A673 (cell line): ENCODE measurements at regions not wholly inside any gene's neighbourhood (a gene's known extent, or its start where the extent isn't known, plus 50 kb on each side); places are given as distances from the start of the nearest gene placed in this dataset.

ENCODE experiments used
- BruUV-seq: library from RNA; stranded (reverse); fragments of 400-500 nt; replicated peaks from 2 replicates; lab custom pipeline; 2021; lab: Mats Ljungman, UMichigan
- CTCF ChIA-PET: fragments of 300-600 bp; sonication (Branson Sonifier 250); formaldehyde crosslinking; loops from one replicate; lab custom pipeline; 2022; ENCODE audit warnings: antibody characterized with exemption; lab: Charles Lee
- POLR2A ChIA-PET: fragments of 300-600 bp; sonication (Branson Sonifier 250); formaldehyde crosslinking; loops from one replicate; lab custom pipeline; 2022; ENCODE audit warnings: antibody characterized with exemption; ENCODE audit not compliant: low non-redundant PET; lab: Charles Lee
- DNase-seq: peaks from one replicate; pipeline ENCODE4 v3.0.0-alpha.2; 2015; ENCODE audit warnings: low spot score
- H3K27ac ChIP-seq: fragments of 200-600 bp; sonication (generic); 2 replicates; pipeline ENCODE4 v1.5.1; 2016; ENCODE audit warnings: mixed run types, low read depth, mild to moderate bottlenecking, mixed read lengths, antibody characterized with exemption, low read length; ENCODE audit not compliant: poor library complexity, severe bottlenecking
- H3K27me3 ChIP-seq: fragments of 200-600 bp; sonication (generic); replicated peaks from 2 replicates; pipeline ENCODE4 v1.6.1; 2017; ENCODE audit warnings: mixed run types, low read depth, mild to moderate bottlenecking, mixed read lengths, antibody characterized with exemption, low read length; ENCODE audit not compliant: insufficient read depth, poor library complexity
- H3K36me3 ChIP-seq: fragments of 200-600 bp; sonication (generic); 2 replicates; pipeline ENCODE4 v1.6.1; 2016; ENCODE audit warnings: mixed run types, mild to moderate bottlenecking, mixed read lengths, antibody characterized with exemption, low read length; ENCODE audit not compliant: insufficient read depth, poor library complexity, severe bottlenecking
- H3K4me1 ChIP-seq: fragments of 200-600 bp; sonication (generic); 2 replicates; pipeline ENCODE4 v1.6.1; 2017; ENCODE audit warnings: mixed run types, mild to moderate bottlenecking, mixed read lengths, antibody characterized with exemption, low read length; ENCODE audit not compliant: insufficient read depth, poor library complexity, severe bottlenecking
- H3K4me3 ChIP-seq: fragments of 200-600 bp; sonication (generic); 2 replicates; pipeline ENCODE4 v1.5.1; 2016; ENCODE audit warnings: low read depth, mixed run types, mild to moderate bottlenecking, mixed read lengths, low read length; ENCODE audit not compliant: poor library complexity, severe bottlenecking
- H3K9me3 ChIP-seq: fragments of 200-600 bp; sonication (generic); 2 replicates; pipeline ENCODE4 v1.6.1; 2016; ENCODE audit warnings: mixed run types, low read depth, mild to moderate bottlenecking, mixed read lengths, antibody characterized with exemption, low read length; ENCODE audit not compliant: poor library complexity, severe bottlenecking
- CTCF ChIP-seq: fragments of 300-800, 200-600 bp; sonication (generic); conservative IDR thresholded peaks from 2 replicates; pipeline ENCODE4 v1.5.1; 2017; ENCODE audit warnings: low read depth, mild to moderate bottlenecking, antibody characterized with exemption, low read length, moderate library complexity, mixed read lengths
- EZH2 ChIP-seq: fragments of 200-600 bp; sonication (generic); IDR thresholded peaks from 2 replicates; pipeline ENCODE4 v1.6.1; 2017; ENCODE audit warnings: borderline replicate concordance, low read depth, mild to moderate bottlenecking, mixed read lengths, antibody characterized with exemption, low read length; ENCODE audit not compliant: poor library complexity, severe bottlenecking
- intact Hi-C: fragments of 100-400 bp; cut with micrococcal nuclease; formaldehyde crosslinking; loops from one replicate; pipeline ENCODE4 v1.10.0; 2022; ENCODE audit not compliant: unreplicated experiment

GRCh38 chr17:11023639-11024479 is 186.0 kb upstream of the PIRT start:
- intact Hi-C loops, result no loop called here
- no peaks in the 10 kb centered on the region for H3K4me1 ChIP-seq
- no peaks in the 10 kb centered on the region for H3K36me3 ChIP-seq
- H3K27me3 ChIP-seq, result no peaks in the 10 kb centered on the region
- no TSS peak for BruUV-seq
- POLR2A ChIA-PET, result no interaction called here
- H3K27ac ChIP-seq, result no peak overlapping the region
- no peak overlapping the region for H3K4me3 ChIP-seq
- CTCF ChIA-PET, result no interaction called here
- H3K9me3 ChIP-seq, result no peaks in the 10 kb centered on the region
- DNase-seq, result no peak
- TF ChIP-seq CTCF, result no peak

DNA sequence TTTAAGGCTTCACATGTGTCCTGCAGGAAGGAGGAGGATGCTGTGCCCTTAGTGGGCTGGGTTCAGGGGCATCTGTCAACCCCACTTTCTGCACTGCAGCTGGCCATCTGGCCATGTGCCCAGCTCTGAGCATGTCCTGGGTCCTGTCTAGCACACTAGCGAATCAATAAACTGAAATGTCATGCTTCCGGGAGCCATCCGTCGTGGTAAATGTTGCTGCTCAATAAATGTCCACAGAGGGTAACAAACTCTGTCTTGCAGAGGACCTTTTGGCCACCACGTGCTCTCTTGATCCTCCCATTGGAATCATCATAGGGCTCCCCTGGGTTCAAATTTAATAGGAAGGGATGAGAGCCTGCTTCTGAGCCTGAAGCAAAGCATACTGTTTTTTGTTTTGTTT is 168.6 kb upstream of the PIRT start:
- CTCF ChIA-PET, result no interaction called here

GRCh38 chr17:11005940-11006339 is 168.1 kb upstream of the PIRT start:
- Histone ChIP-seq H3K4me1 (no peaks in the 10 kb centered on the region), H3K27ac (no peak overlapping the region), H3K4me3 (no peak overlapping the region), H3K27me3 (peaks cover 3% of the 10 kb centered on the region), H3K9me3 (no peaks in the 10 kb centered on the region), H3K36me3 (no peaks in the 10 kb centered on the region)
- DNase-seq, result no peak
- CTCF ChIA-PET, result no interaction called here
- no TSS peak for BruUV-seq
- no peak for TF ChIP-seq EZH2
- no peak for TF ChIP-seq CTCF
- intact Hi-C loops, result no loop called here
- POLR2A ChIA-PET, result no interaction called here

More for the DNA sequence above, 168.6 kb upstream of the PIRT start:
- no peaks in the 10 kb centered on the region for H3K36me3 ChIP-seq
- intact Hi-C loops, result no loop called here
- no peaks in the 10 kb centered on the region for H3K27me3 ChIP-seq
- DNase-seq, result no peak
- no peaks in the 10 kb centered on the region for H3K9me3 ChIP-seq
- no TSS peak for BruUV-seq
- no peak for TF ChIP-seq EZH2
- no peak for TF ChIP-seq CTCF
- H3K27ac ChIP-seq, result no peak overlapping the region
- H3K4me3 ChIP-seq, result no peak overlapping the region
- no peaks in the 10 kb centered on the region for H3K4me1 ChIP-seq
- POLR2A ChIA-PET, result no interaction called here
